GM19238 (cell line): ENCODE measurements at regions not wholly inside any gene's neighbourhood (a gene's known extent, or its start where the extent isn't known, plus 50 kb on each side); places are given as distances from the start of the nearest gene placed in this dataset.

Source experiments
- DNase-seq: peaks from one replicate; pipeline ENCODE4 v3.0.0; 2011; ENCODE audit warnings: low spot score; ENCODE audit not compliant: insufficient read length

DNA sequence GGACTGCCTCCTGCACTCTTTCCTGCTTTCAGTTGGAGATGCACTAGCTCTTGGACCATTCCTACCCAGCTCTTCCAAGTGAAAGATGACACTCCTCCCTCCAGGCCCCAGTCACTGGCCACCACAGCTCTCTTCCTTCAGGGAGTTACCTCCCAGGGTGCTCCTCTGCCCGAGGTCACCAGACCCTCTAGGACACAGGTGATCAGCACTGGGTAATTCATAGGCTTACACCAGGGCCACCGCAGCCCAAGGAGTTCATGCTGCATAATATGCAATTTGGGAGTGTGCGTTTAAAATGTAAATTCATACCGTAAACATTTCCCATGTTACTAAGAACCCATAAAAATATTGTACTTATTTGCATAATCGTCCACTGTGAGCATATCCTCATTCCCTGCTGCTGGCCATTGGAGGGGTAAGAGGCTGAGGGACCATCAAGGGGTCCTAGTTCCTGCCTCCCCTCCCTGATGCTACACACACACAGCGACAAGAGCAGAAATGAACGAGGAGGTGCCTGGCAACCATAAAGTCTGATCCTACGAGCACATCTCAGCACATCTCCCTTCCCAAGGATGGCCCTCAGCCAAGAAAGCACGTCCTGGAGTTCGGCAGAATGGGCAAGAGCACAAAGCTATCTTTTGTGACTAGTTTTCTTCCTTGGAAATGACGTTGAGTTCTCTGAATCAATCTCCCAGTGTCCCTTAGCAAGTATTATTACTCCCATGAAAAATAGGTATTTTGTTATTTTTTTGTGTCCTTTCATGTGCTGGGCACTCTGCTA, 222.9 kb upstream of the RAB4A start:
- DNase-seq: no peak

GRCh38 chr1:229048896-229049295, 222.0 kb upstream of the RAB4A start:
- DNase-seq: no peak

DNA sequence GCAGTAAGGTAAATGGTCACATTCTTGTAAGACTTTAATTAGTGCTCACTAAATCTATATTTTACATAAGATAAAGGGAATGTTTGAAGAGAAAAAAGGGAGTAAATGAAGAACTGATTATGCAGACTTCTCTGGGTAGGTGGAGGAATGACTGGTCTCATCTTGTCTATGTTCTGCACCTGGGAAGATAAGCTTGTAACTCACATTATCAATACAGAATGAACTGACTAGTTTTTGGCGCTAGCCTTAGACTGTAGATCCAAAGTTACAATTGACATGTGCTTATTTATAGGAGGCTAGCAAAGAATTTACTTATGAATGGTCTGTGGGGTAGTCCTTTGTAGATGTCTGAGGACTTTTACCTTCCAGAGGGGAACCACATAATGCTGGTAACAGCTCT, 214.9 kb upstream of the RAB4A start:
- DNase-seq: no peak

DNA sequence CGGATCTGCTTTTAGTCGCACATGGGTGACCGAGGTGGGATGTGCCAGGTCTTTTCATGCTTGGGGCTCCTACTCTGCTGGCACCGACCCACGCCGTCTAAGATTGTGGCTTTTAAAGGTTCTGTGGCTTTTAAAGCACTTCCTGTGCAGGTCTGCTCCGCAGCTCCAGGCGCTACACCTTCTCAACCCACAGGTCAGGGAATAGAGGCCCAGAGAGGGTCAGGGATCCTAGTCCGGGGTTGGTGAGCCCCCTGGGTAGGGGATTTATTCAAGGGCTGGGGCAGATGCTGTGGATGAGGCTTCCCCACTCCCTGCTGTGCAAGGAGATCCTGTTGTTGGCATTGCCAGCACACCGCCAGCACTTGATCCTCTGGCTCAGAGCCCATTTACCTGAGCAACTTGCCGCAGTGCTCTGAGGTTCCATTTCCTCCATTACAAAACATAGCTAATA, 212.8 kb upstream of the RAB4A start:
- DNase-seq: no peak

DNA sequence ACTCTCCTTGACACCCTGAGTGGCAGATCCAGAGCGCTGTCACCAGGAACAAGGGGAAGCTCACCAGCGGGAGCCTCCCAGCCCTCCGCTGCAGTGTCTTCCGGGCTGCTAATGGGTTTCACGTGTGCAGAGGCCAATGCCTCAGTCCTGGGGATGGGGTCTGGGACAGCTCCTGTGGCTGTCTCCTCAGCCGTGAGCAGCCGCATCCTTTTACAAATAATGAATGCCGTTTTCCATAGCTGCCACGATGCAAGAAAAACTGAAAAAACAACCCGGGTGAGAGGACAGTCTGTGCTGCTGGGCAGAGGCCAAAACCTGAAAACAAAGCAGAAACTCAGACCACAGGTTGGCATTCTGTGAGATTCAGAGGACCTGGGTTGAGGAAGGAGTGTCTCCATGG, 212.2 kb upstream of the RAB4A start:
- DNase-seq: no peak

GRCh38 chr1:229059671-229060539, 211.0 kb upstream of the RAB4A start:
- DNase-seq: no peak

GRCh38 chr1:229062135-229062534, 208.8 kb upstream of the RAB4A start:
- DNase-seq: no peak

GRCh38 chr1:229063154-229063773, 207.6 kb upstream of the RAB4A start:
- no peak for DNase-seq

DNA sequence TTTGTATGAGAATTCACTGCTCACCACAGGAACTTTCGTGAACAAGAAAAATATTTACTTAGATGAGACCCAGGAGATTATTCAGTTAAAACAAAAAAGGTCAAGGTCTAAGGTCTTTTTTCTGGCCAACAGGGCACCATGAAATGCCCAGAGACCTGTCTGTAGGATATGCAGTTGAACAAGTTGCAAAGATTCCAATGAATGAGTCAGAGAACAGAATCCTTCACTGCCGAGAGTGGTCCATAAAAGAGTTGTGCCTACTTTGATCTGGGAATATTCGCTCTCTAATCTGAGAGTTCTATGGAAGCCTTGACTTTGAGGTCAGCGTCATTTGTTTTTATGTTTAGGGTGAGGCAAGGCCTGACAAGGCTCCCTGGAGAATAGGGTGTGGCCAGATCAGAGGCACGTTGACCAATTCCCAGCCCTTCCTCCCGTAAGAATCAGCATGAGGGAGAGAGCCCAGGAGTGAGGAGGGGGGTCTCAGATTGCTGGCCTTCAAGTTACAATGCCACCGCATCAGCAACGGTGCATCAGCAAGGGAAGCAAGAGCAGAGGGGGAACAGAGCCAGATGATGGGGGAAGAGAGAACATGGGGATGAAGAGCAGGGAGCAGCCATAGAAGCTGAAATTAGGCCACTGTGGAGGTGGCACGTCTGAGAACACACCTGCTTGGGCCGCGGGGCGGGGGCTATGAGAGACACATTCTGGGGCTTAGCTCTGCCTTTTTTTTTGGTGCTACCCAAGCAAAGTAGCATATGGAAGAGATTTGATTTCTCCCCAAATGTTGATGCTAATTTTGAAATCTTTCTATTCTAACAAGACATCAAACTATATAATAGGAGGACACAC, 206.4 kb upstream of the RAB4A start:
- DNase-seq: no peak

- no peak for DNase-seq
Measured at GRCh38 chr1:229065613-229066012, 205.3 kb upstream of the RAB4A start.

GRCh38 chr1:229066591-229066990, 204.3 kb upstream of the RAB4A start:
- no peak for DNase-seq

- DNase-seq: no peak
Measured at GRCh38 chr1:229067546-229067945, 203.4 kb upstream of the RAB4A start.

- DNase-seq: no peak
Measured at GRCh38 chr1:229068270-229068987, 202.5 kb upstream of the RAB4A start.

DNA sequence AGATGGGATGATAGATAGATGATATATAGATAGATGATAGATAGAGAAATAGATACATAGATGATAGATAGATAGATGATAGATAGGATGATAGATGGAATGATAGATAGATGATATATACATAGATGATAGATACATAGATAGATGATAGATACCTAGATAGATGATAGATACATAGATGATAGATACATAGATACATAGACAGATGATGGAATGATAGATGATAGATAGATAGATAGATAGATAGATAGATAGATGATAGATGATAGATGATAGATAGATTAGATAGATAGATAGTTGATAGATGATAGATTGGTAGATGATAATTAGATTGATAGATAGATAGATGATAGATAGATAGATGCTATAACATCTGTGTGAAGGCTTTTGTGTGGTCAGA, 201.7 kb upstream of the RAB4A start:
- DNase-seq: no peak

GRCh38 chr1:229070168-229070567, 200.7 kb upstream of the RAB4A start:
- DNase-seq: no peak

DNA sequence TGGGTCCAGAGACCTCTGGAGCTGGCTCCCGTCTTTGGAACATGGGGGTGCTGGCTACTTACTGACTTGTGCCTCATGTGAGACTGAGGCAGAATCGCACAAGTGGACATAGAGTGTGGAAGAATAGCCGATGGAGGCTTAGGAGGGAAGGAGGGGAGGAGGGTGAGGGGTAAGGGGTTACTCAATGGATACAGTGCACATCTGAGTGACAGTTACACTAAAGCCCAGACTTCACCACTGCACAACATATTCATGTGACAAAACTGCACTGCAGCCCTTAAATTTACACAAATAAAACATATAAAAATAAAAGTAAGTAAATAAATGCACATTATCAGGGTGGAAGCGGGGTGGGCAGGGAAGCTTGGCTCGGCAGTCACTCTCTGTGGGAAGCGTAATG, 197.7 kb upstream of the RAB4A start:
- no peak for DNase-seq

- no peak for DNase-seq
Measured at GRCh38 chr1:229075217-229075616, 195.7 kb upstream of the RAB4A start.

DNA sequence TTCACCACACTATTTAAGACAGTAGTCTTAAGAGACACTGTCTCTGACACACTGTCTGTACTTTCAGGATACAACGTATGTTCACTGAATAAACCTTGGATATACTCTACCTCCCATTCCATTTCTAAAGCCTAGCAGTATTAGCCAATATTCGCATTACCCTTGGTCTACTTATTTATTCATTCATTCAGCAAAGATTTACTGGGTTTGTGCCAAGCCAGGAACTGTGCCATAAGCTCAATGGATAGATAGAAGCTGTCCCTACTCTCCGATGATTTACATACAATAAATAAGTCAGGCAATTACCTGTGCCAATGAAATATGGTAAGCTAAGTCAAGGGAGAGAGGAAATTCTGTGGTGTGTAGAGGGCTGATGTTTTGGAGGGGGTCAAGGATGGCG, 195.2 kb upstream of the RAB4A start:
- no peak for DNase-seq

DNA sequence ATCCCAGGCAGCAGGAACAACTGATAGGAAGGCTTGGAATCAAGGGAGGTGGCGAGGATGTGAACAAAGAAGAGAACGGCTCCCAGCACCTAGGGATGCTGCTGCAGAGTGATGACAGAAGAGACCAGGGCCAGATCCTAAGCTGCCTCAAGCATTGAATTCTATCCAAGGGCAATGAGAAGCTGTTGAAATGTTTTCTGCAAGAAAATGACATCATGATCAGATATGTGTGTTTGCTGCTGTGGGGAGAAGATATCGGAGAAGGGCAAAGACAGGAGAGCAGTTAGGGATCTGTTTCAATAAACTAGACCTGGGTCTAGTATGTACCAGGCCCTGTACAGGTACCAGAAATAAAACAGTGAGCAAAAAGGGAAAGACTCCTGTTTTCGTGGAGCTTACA, 194.7 kb upstream of the RAB4A start:
- DNase-seq: no peak

- DNase-seq: no peak
Measured at GRCh38 chr1:229079016-229079595, 191.8 kb upstream of the RAB4A start.
